G401.6 (cell line): ENCODE measurements at regions not wholly inside any gene's neighbourhood (a gene's known extent, or its start where the extent isn't known, plus 50 kb on each side); places are given as distances from the start of the nearest gene placed in this dataset.

Experiments used
- FAIRE-seq: peaks from 2 replicates; lab custom pipeline; 2012; peaks lifted over from hg19 to GRCh38; lab: Jason Lieb, UNC

DNA sequence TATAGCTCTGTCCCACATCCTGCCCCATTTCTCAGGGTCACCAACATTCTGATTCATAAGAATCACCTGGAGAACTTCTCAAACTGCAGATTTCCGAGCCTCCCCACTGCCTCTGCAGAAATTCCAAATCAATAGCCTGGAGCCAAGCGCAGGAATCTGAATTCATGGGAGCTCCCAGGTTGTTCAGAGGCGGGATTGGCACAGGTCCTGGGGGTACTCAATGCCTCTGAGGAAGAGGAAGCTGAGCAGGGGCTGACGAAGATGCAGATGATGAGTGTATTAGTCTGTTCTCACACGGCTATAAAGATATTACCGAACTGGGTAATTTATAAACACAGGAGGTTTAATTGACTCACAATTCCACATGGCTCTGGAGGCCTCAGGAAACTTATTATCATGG lies 455.5 kb downstream of the MATN1 start:
- no peak for FAIRE-seq

DNA sequence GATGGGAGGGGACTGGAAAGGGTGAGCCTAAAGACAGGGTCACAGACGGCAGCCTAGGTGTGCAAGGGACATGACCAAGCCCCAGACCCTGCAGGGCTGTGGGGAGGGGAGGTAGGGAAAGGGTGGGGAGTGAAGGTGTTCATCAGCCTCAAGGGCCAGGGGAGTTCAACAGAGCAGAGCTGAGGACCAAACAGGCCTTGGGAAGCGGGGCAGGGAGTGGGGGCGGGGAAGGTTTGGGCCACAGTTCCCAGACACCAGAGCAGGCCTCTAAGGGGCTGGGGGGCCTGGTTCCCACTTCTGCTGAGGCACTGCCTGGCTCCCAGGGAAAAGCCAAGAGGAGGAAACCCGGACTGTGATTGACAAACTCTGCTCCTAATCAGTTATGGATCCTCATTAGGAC lies 456.3 kb downstream of the MATN1 start:
- no peak for FAIRE-seq

DNA sequence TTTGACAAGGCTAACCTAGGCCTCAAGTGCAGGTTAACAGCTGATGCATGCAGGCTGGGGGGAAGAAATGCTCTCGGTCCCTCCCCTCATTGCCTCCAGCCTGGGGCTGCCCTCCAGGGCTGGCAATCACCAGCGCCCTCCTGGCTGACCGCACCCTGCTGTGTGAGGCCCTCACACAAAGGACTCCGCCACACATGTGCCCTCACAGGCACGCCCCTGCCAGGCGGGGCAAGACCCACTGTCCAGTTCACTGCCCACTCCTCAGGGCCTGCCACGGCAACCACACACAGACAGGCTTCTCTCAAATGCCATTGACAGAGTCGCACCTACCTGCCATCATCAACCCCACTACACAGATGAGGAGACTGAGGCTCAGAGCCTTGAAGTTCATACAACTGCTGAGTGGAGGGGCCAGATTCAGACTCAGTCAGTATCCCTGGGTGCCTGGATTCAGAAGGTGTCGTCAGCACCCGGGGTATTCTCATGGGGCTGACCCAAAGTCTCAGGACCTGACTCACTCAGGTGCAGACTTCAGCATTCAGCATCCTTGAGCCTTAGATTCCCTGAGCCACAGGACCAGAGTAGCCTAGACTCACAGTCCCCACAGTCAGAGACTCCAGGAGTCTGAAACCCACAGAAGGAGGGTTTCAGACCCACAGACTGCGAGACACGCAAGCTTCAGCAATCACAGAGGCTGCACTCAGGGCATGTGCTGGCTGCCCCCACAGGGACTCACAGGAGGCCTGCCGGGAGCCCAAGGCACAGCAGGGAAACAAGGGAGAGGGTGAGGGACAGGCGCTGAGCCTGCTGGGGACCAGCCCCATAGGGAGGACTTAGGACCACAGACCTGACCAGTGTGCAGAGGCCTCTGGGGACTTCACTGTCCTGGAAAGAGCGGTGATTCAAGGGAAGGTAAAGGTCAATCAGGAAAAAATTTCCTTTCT lies 458.0 kb downstream of the MATN1 start:
- no peak for FAIRE-seq

DNA sequence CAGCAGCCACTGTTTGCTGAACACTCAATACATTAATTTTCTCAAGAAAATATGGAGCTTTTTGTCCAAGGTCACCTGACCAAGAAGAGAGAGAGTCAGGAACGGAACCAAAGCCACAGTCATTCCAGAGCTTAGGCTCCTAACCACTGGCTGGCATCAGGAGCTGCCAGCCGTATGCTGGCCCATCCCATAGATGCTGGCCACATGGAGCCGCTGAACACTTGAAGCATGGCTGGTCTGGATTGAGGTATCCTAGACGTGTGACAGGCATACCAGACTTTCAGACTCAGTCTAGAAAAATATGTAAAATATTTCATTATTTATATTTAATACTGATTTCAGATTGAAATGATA lies 458.7 kb downstream of the MATN1 start:
- FAIRE-seq = no peak

DNA sequence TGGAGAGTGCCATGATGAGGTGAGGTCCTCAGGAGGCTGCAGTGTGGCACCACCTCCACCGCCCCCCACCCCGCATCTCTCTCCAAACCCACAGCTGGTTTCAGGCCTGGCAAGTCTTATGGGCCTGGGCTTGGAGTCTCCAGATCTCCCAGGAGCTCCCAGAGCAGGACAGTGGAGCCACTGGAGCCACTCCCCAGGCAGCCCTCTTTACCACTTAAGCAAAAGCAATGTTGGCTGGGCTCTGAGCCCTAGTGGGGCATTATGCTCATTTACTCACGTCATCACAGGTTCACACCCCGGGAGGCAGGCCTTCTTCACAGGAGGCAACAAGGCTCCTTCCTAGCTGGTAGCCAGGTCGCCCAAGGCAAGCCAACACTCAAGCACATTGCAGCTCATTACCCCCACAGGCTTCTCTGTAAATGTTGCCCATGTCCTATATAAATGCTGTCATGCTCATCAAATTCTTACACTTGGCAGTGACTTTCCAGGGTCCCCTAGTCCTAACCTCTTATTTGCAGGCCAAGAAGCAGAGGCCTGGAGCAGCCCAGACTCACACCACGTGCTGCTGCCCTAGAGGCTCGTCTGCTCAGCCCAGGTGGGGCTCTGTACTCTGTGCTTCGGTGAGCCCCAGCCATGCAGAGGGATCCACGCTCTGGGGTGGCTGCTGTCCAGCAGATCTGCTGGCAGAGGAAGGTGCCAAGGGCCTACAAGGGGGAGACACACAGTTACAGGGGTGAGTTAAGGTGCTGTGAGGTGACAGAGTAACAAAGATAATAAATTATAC lies 459.3 kb downstream of the MATN1 start:
- FAIRE-seq = no peak

DNA sequence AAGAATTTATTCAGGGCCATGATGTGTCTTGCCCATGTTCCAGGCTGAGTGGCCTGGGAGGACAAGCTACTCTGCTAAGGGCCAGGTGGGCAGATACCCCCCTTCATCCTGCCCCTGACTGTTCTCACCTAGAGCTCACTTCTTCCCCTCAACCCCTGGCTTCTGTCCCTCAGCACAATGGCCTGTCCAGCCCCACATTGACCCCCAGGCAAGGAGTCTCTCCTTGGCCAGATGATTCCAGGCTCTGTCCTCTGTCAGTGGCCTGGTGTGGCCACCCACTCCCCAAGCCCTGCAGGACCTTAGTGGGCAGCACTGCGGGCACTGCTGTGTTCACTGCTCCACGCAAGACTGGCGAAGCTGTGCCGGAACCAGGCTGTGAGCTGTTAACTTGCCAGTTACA lies 460.0 kb downstream of the MATN1 start:
- FAIRE-seq = no peak

DNA sequence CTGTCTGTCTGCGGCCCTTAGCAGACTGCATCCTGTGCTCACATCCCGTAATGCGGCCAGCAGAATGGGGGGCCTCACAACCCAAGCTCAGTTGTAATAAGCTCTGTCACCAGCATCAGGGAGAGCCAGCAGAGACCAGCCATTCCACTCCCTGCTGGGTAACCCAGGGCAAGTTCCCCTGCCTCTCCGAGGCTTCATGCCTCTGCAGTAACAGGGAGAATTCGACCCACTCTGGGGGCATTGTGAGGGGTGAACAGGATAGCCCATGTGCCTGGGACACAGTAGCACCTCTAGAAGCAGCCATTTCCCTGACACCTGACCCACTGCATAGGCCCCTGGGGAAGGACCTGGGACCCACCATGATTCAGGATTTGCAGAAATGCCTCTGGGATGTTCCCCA lies 461.2 kb downstream of the MATN1 start:
- no peak for FAIRE-seq

DNA sequence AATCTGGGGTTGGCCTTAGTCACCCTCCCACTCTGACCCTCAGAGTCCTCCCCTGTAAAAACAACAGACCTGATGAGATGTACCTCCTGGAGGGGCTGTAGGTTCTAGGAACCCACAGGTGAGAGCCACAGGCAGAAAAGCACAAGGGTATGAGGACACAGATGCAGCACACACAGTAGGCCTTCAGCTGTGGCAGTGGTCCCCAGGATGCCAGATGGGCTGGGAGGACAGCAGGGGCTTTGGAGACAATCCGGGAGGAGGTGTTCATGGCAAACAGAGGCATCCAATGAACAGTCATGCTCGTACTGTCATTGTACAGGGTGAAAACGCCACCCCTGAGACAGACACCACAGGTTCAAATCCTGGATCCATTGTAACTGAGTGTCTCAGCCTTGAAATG lies 463.1 kb downstream of the MATN1 start:
- no peak for FAIRE-seq

DNA sequence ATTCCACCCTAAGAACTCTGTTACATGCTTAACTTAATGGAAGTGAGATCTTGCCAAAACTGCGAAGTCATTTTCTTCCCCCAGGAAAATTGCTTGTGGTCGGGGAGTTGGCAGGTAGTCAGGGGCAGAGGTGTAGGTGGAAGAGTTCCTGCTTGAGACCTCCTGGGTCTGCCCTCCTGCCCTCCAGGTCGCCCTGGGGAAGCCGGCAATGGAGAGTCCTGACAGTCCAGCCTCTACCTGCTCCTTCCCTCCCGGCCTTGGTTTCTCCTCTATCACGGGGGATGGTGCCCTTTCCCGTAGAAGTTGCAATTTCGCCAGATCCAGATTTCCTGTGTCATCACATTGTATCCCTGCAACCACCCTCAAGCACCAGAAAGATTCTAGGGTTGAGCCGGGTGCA lies 463.8 kb downstream of the MATN1 start:
- no peak for FAIRE-seq

DNA sequence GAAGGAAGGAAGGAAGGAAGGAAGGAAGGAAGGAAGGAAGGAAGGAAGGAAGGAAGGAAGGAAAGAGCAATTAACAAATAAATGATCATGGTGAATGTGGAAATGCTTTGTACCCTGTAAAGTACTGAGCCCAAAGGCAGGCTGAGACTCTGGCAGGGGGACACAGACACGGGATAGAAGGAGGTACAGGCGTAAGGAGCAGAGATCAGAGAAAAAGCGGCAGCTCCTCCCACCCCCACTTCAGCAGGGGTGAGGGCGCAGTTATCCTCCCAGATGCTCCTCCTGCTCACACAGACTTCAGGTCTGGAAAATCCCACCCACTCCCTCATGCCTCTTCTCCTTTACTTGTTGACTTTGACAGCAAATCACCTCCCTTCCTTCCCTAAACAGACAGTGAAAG lies 464.5 kb downstream of the MATN1 start:
- no peak for FAIRE-seq

DNA sequence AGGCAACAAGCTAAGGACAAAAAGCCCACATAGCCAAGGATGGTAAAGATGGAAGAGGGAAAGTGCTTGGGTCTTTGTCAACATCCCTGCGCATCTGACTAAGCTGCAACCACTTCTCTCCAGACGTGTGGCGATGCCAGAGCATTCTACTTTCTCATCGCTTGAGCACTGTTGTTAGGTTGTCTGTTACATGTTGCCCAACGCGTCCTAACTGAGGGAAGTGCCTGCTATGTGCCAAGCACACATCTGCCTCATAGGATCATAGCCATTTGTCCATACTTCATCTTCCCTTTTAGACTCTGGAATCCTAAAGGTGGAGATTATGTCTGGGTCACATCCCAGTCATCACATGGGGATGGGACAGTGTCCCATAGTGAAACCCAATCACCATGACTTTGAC lies 464.9 kb downstream of the MATN1 start:
- FAIRE-seq = no peak

DNA sequence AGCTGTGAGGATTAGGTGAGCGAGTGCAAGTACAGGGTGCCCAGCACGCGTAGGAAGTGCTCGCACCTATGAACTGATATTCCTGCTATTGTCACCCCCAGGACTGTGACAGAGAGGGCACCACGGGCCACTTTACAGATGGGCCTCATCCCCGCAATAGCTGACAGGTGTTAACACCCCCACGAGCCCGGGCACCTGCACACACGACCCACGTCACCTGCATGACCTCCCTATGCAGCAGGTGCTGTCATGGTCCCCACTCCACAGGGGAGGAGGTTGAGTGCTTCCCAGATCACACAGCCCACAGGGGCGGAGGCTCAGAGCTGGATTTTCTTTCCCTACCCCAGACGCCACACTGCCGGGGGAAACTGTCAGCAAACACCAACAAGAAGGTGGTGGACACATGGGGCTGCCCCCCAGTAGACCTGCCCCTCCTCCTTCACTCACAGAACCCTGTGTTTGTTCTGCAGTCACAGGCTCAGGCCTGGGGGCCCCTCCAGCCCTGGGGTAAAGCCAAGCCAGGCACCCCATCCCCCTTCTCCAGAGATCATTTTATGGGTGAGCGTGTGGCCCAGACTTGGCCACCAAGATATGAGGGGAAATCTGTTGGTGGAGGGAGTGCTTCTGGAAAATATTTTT lies 465.5 kb downstream of the MATN1 start:
- no peak for FAIRE-seq

DNA sequence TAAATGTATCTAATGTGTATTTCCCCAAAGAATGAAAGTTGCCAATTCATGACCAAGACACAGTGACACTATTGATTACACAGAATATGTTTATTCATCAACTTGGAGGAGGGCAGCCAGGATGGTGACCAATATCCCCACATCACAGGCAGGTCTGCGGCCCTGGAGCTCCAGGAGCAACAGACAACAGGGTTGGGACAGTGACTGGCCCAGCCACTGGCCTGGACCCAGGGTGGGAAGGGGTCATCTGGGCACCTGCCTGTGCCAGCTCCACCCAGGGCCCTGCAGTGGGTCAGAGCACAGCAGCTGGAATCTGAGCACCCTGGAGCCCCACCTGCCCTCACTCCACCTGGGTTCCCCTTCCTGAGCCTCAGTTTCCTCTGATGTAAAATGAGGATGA lies 466.1 kb downstream of the MATN1 start:
- no peak for FAIRE-seq

DNA sequence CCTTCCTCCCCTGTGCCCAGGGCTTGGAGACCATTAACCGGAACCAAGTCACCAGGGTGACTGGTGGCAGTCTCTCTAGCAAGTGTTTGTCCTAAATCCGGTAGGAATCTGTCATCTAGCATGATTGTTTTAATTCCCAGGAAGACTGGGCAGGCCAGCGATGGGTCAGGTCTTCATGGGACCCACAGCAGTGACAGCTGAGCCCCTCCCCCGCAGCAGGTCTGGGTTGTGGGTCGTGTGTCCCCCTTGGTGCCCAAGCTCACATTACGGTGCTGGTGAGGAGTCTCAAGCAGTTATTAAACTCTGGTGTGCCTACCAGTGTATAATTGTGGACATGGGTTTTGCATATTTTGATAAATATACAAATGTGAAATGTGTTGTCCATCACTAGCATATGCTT lies 466.5 kb downstream of the MATN1 start:
- no peak for FAIRE-seq

DNA sequence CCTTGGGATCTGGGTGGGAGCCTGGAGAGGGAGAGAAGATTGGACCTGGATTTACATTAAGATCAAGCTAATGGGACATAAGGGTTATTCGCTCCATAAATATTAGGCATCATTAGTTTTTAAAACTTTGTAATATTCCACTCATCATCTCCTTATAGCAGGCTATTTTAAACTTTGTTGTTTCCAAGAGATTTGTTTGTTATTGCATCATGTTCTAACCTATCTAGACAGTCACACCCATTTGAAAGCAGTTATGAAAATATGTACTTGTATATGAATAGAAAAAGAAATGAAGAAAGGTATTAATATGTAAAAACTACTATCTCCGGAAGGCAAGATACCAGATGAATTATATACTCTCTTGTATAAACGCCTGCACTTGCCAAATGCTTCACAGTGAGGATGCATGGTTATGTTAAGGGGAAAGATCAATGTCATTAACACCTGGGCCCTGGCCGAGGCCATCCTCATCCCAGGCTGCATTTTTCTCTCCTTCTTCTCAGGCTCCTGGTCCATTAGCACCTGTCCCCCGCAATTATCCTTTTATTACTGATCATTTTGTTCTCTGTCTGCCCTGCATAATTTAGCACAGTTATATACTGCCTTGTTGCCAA lies 468.2 kb downstream of the MATN1 start:
- no peak for FAIRE-seq

DNA sequence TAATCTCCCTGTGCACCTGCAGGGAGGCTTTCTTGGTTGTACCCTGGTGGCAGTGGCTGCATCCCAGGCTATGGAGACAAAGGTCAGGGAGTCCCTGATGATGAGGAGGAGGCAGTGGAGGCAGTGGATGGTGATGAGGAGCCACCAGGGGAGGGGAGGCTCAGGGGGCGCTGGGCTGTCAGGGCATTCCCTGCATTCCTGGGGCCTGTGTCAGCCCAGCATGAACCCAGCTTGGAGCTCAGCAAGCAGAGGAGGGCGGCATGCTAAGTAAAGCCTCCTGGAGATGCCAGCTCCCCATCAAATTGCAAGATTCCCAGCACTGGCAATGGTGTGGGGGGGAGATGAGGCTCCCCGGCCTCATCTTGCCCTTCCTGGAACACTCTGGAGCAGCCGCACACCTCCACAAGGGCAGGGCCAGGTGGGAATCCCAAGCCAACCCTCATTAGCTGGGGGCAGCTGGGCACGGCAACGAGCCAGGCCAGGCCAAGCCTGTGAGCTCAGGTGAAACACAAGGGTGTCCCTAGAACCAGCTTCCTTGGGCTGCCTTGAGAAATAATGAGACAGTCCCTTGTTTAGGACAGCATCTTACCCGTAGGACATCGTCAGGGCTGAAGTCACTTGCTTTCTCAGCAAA lies 469.5 kb downstream of the MATN1 start:
- no peak for FAIRE-seq

DNA sequence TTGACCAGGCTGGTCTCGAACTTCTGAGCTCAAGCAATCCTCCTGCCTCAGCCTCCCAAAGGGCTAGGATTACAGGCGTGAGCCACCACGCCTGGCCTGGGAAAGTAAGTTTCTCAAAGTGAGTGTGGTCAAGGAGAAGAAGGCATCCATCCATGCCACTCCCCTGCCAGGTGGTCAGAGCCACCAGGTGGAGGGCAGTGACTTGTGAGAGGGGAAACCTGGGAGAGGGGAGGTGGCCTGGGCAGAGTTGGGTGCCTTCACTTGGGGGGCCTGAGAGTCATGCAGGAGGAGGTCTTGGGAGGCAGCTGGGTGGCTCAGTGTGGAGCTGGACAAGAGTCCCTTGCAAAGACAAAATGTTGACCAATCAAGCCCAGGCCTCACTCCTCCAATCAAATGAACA lies 470.0 kb downstream of the MATN1 start:
- no peak for FAIRE-seq

DNA sequence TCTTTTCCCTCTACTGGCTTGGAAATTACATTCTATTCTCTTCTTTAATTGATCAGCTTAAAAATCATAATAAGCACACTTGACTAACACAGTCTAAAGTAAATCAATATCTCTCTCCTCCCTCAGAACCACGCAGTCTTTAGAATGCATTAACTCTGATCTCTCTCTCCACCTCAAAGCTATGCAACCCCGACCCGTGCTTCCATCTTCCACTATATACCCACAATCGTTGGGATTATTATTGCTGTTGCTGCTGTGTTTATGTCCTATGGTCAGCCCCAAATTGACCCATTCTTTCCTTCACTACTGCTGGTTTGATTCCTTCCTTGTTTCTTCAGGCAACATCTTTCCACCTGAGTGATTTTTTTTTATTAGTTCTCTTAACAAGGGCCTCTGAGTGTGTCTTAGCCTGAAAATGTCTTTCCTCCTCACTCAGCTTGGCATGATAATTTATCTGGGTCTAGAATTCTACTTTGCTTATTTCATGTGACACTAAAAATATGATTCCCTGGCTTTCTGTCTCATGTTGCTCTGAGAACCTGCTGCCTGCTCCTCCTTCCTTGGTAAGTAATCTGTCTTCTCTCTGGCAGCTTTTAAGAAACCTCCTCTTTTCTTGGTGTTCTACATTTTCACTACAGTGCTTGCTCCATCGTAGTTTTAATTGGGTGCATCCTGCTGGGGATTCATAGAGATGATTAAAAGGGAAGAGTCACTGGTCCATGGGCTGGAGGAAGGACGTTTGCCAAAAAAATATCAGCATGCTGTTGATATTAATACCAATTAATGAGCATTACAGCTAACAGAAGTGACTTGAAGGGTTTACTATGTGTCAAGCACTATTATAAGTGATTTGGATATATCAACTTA lies 472.2 kb downstream of the MATN1 start:
- no peak for FAIRE-seq

DNA sequence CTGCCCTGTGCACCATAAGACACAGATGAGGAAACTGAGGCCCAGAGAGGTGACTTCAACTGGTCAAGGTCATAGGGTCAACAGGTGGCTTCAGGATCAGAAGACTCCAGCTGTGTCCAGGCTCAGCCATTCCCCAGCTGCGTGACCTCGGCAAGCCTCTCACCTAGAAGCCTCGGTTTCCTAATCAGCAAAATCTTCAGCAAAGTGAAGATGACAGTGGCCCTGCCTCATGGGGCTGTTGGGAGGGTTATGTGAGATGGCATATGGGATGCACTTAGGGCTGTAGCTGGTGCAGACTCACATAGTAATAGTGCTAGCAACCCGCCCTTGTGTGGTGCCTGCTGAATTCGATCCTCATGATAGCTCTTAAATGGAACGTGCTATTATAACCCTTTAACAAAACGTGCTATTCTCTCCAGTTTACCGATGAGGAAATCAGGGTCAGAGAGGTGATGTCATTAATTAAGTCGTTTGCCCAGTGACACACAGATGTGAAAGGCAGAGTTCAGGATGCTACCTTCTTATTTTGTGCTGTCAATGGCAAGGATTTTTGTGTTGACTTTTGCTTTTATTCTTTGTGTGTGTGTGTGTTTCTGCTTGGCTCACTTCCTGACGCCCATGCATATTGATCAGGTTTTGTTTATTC lies 472.9 kb downstream of the MATN1 start:
- FAIRE-seq = no peak

DNA sequence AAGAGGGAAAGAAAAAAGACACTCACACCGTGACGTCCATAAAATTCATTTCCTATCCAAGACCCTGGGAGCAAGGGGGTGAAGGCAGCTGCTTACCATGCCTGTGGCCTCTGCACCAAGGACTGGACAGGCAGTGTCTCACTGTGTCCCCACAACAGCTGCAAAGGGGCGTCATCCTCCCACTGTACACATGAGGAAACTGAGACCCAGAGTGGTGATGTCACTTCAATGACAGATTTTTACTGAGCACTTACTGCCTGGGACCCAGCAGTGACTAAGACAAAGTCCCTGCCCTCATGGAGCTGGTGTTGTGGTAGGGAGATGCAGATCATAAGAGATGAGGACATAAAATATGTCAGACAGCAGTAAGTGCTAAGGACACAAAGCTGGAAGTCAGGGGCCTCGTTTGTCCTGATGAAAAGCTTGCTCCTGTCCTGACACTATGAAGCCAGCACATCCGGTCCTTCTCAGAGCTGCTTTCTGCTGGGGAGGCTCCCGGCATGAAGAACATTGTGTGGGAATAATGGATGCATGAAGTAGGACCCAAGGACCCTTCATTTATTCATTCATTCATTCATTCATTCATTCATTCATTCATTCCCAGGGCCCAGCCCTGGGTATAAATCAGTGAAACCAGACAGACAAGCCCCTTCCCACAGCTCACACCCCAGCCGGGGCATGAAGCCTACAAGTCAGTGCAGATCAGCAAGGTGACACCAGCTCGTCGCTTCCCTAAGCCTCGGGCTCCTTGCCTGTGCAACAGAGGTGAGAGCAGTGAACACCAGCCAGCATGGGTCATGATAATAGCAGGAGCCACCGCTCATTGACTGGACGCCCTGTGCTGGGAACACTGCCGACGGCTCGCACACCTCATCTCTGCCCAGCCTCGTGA lies 473.7 kb downstream of the MATN1 start:
- no peak for FAIRE-seq
